ENCODE measurements at regions not wholly inside any gene's neighbourhood (a gene's known extent, or its start where the extent isn't known, plus 50 kb on each side); places are given as distances from the start of the nearest gene placed in this dataset.

- TF ChIP-seq CTCF (conservative IDR thresholded peaks at IDR 0.05) (no peak), EZH2 (IDR thresholded peaks at IDR 0.05; ENCODE audit: low read depth) (no peak)
Measured at GRCh38 chr5:158373608-158374395, 514.9 kb upstream of the CLINT1 start.
